ENCODE measurements at regions not wholly inside any gene's neighbourhood (a gene's known extent, or its start where the extent isn't known, plus 50 kb on each side); places are given as distances from the start of the nearest gene placed in this dataset.

DNA sequence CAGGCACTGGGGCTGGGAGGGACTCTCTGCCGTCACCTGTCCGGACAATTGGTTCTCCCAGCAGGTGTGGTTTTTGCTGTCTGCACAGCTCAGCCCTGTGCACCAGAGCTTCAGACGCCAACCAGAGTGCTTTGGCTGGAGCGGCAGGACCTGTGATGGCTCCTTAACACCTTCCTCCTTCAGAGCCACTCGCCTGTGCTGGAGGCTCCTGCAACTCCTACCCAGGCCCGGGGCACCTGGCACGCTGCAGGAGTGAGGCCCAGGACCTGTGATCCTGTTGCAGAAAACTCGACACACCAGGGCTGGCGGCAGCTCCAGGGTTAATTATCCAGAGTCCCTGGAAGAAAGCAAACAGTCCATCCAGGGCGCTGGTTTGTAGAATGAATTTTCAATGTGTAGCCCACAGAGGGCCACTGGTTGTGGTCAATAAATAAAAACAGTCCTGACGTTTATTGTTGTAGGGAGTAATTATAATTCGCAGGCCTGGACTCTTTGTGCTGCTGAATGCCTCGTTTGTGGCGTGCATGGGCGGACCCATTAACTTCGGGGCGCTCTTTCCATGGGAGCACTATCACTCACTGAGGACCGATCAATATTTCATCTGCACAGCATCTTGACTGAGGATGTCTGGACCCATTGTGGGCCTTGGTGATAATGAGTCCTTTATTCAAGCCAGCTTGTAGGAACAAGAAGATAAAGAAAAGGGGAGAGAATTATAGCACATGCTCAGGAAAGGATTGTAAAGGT, 339.7 kb upstream of the IRX4 start:
- TF ChIP-seq, protein P1, sequence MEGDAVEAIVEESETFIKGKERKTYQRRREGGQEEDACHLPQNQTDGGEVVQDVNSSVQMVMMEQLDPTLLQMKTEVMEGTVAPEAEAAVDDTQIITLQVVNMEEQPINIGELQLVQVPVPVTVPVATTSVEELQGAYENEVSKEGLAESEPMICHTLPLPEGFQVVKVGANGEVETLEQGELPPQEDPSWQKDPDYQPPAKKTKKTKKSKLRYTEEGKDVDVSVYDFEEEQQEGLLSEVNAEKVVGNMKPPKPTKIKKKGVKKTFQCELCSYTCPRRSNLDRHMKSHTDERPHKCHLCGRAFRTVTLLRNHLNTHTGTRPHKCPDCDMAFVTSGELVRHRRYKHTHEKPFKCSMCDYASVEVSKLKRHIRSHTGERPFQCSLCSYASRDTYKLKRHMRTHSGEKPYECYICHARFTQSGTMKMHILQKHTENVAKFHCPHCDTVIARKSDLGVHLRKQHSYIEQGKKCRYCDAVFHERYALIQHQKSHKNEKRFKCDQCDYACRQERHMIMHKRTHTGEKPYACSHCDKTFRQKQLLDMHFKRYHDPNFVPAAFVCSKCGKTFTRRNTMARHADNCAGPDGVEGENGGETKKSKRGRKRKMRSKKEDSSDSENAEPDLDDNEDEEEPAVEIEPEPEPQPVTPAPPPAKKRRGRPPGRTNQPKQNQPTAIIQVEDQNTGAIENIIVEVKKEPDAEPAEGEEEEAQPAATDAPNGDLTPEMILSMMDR (IDR thresholded peaks at IDR 0.05; ENCODE audit: extremely low read depth in 1 of 2, insufficient read depth in 1 of 2, low read depth in 1 of 2, low read length in 2 of 2): no peak
- no peak for TF ChIP-seq EZH2 (IDR thresholded peaks at IDR 0.05; ENCODE audit: borderline replicate concordance, low read depth, low read length, severe bottlenecking)

All from endothelial cell of umbilical vein (primary cell).